Activated T-helper 2 cell treated with anti-CD3 and anti-CD28 coated beads, Interferon-gamma antibody, Interleukin-2, Interleukin-4, amounts not matched to agents 10 μg/mL and 5 μg/mL and 100 μg/mL, durations not matched to agents 14 hours and 24 hours and 36 hours (primary cell): ENCODE measurements at regions not wholly inside any gene's neighbourhood (a gene's known extent, or its start where the extent isn't known, plus 50 kb on each side); places are given as distances from the start of the nearest gene placed in this dataset.
"Not testable (repeated sequence)": the region's sequence is repeated elsewhere in the genome, so short reads cannot be mapped to it uniquely, and the experiment has no call there.

ENCODE experiments used
- DNase-seq: peaks from one replicate; pipeline ENCODE4 v3.0.0; 2021; ENCODE audit warnings: low spot score
- H3K27ac Mint-ChIP-seq: one replicate; pipeline ENCODE4 v1.8.0; 2021; ENCODE audit warnings: mixed read lengths
- H3K27me3 Mint-ChIP-seq: one replicate; pipeline ENCODE4 v1.8.0; 2021; ENCODE audit warnings: low read depth, mixed read lengths
- H3K36me3 Mint-ChIP-seq: one replicate; pipeline ENCODE4 v1.8.0; 2021; ENCODE audit warnings: low read depth, mixed read lengths
- H3K4me1 Mint-ChIP-seq: one replicate; pipeline ENCODE4 v1.8.0; 2021; ENCODE audit warnings: low read depth, mixed read lengths
- H3K4me3 Mint-ChIP-seq: one replicate; pipeline ENCODE4 v1.8.0; 2021; ENCODE audit warnings: low read depth, mild to moderate bottlenecking, moderate library complexity, mixed read lengths
- H3K9me3 Mint-ChIP-seq: one replicate; pipeline ENCODE4 v1.8.0; 2021; ENCODE audit warnings: mixed read lengths
- intact Hi-C: fragments of 100-400 bp; cut with micrococcal nuclease; formaldehyde crosslinking; loops from one replicate; pipeline ENCODE4 v1.15.1; 2023

- intact Hi-C loops, result no loop called here
- H3K27me3 Mint-ChIP-seq, result no peaks in the 10 kb centered on the region
- no peaks in the 10 kb centered on the region for H3K36me3 Mint-ChIP-seq
- no peak overlapping the region for H3K27ac Mint-ChIP-seq
- no peak for DNase-seq
- H3K4me3 Mint-ChIP-seq, result no peak overlapping the region
- no peaks in the 10 kb centered on the region for H3K4me1 Mint-ChIP-seq
- H3K9me3 Mint-ChIP-seq, result peaks cover 17% of the 10 kb centered on the region
Measured at GRCh38 chr12:73547421-73547820, 990.2 kb upstream of the ATXN7L3B start.

GRCh38 chr12:73585136-73585535 lies 952.5 kb upstream of the ATXN7L3B start:
- Mint-ChIP-seq H3K4me1 (no peaks in the 10 kb centered on the region), H3K9me3 (peaks cover 12% of the 10 kb centered on the region)

GRCh38 chr12:73589220-73589619 lies 948.4 kb upstream of the ATXN7L3B start:
- H3K27me3 Mint-ChIP-seq, result no peaks in the 10 kb centered on the region
- no peaks in the 10 kb centered on the region for H3K4me1 Mint-ChIP-seq

More at GRCh38 chr12:73585136-73585535, 952.5 kb upstream of the ATXN7L3B start:
- no peak for DNase-seq
- H3K27me3 Mint-ChIP-seq, result no peaks in the 10 kb centered on the region
- no peak overlapping the region for H3K27ac Mint-ChIP-seq
- H3K4me3 Mint-ChIP-seq, result no peak overlapping the region
- H3K36me3 Mint-ChIP-seq, result no peaks in the 10 kb centered on the region
- intact Hi-C loops, result no loop called here

GRCh38 chr12:73598626-73599025 lies 939.0 kb upstream of the ATXN7L3B start:
- Mint-ChIP-seq H3K27me3 (no peaks in the 10 kb centered on the region), H3K27ac (no peak overlapping the region), H3K4me1 (no peaks in the 10 kb centered on the region), H3K9me3 (no peaks in the 10 kb centered on the region), H3K4me3 (no peak overlapping the region), H3K36me3 (no peaks in the 10 kb centered on the region)
- intact Hi-C loops, result no loop called here
- no peak for DNase-seq

More at GRCh38 chr12:73589220-73589619, 948.4 kb upstream of the ATXN7L3B start:
- Mint-ChIP-seq H3K27ac (no peak overlapping the region), H3K9me3 (peaks cover 12% of the 10 kb centered on the region), H3K36me3 (no peaks in the 10 kb centered on the region), H3K4me3 (no peak overlapping the region)
- intact Hi-C loops, result no loop called here
- DNase-seq, result no peak

- no peak for DNase-seq
- no peaks in the 10 kb centered on the region for H3K4me1 Mint-ChIP-seq
- no peak overlapping the region for H3K27ac Mint-ChIP-seq
- intact Hi-C loops, result no loop called here
- H3K9me3 Mint-ChIP-seq, result no peaks in the 10 kb centered on the region
- H3K27me3 Mint-ChIP-seq, result no peaks in the 10 kb centered on the region
- H3K36me3 Mint-ChIP-seq, result no peaks in the 10 kb centered on the region
- H3K4me3 Mint-ChIP-seq, result no peak overlapping the region
Measured at GRCh38 chr12:73599268-73599667, 938.4 kb upstream of the ATXN7L3B start.

- peaks cover 17% of the 10 kb centered on the region for H3K9me3 Mint-ChIP-seq
- H3K27me3 Mint-ChIP-seq, H3K27ac Mint-ChIP-seq, intact Hi-C loops, DNase-seq, H3K36me3 Mint-ChIP-seq, H3K4me1 Mint-ChIP-seq, H3K4me3 Mint-ChIP-seq: not testable (repeated sequence)
Measured at GRCh38 chr12:73605925-73606324, 931.7 kb upstream of the ATXN7L3B start.

- intact Hi-C loops, result no loop called here
- no peak overlapping the region for H3K4me3 Mint-ChIP-seq
- no peak overlapping the region for H3K27ac Mint-ChIP-seq
- peaks cover 31% of the 10 kb centered on the region for H3K9me3 Mint-ChIP-seq
- no peaks in the 10 kb centered on the region for H3K27me3 Mint-ChIP-seq
- H3K4me1 Mint-ChIP-seq, result no peaks in the 10 kb centered on the region
- H3K36me3 Mint-ChIP-seq, result no peaks in the 10 kb centered on the region
- DNase-seq, result no peak
Measured at GRCh38 chr12:73612551-73612950, 925.1 kb upstream of the ATXN7L3B start.

- Mint-ChIP-seq H3K36me3 (no peaks in the 10 kb centered on the region), H3K4me3 (no peak overlapping the region), H3K27ac (no peak overlapping the region), H3K27me3 (no peaks in the 10 kb centered on the region), H3K4me1 (no peaks in the 10 kb centered on the region), H3K9me3 (peaks cover 7% of the 10 kb centered on the region)
- no peak for DNase-seq
- intact Hi-C loops, result no loop called here
Measured at GRCh38 chr12:73623421-73623820, 914.2 kb upstream of the ATXN7L3B start.

- Mint-ChIP-seq H3K27me3 (no peaks in the 10 kb centered on the region), H3K9me3 (peaks cover 7% of the 10 kb centered on the region), H3K4me1 (no peaks in the 10 kb centered on the region), H3K27ac (no peak overlapping the region), H3K4me3 (no peak overlapping the region), H3K36me3 (no peaks in the 10 kb centered on the region)
- no peak for DNase-seq
- intact Hi-C loops, result no loop called here
Measured at GRCh38 chr12:73625226-73625625, 912.4 kb upstream of the ATXN7L3B start.

- Mint-ChIP-seq H3K9me3 (no peaks in the 10 kb centered on the region), H3K27me3 (no peaks in the 10 kb centered on the region), H3K4me3 (no peak overlapping the region), H3K36me3 (no peaks in the 10 kb centered on the region), H3K4me1 (no peaks in the 10 kb centered on the region), H3K27ac (no peak overlapping the region)
- intact Hi-C loops, result no loop called here
- DNase-seq, result no peak
Measured at GRCh38 chr12:73629171-73629570, 908.5 kb upstream of the ATXN7L3B start.

- no peaks in the 10 kb centered on the region for H3K9me3 Mint-ChIP-seq
Measured at GRCh38 chr12:73629893-73630831, 907.5 kb upstream of the ATXN7L3B start.

GRCh38 chr12:73632191-73632590 lies 905.4 kb upstream of the ATXN7L3B start:
- Mint-ChIP-seq H3K27ac (no peak overlapping the region), H3K27me3 (no peaks in the 10 kb centered on the region), H3K9me3 (peaks cover 5% of the 10 kb centered on the region), H3K4me1 (no peaks in the 10 kb centered on the region), H3K4me3 (no peak overlapping the region), H3K36me3 (no peaks in the 10 kb centered on the region)
- intact Hi-C loops, result no loop called here
- DNase-seq, result no peak

More at GRCh38 chr12:73629893-73630831, 907.5 kb upstream of the ATXN7L3B start:
- no peaks in the 10 kb centered on the region for H3K27me3 Mint-ChIP-seq
- no peaks in the 10 kb centered on the region for H3K4me1 Mint-ChIP-seq
- intact Hi-C loops, result no loop called here
- no peaks in the 10 kb centered on the region for H3K36me3 Mint-ChIP-seq
- H3K27ac Mint-ChIP-seq, result no peak overlapping the region
- no peak for DNase-seq
- H3K4me3 Mint-ChIP-seq, result no peak overlapping the region

GRCh38 chr12:73632661-73633060 lies 905.0 kb upstream of the ATXN7L3B start:
- H3K9me3 Mint-ChIP-seq, result peaks cover 5% of the 10 kb centered on the region
- H3K4me3 Mint-ChIP-seq, result no peak overlapping the region
- H3K27me3 Mint-ChIP-seq, result no peaks in the 10 kb centered on the region
- no peak for DNase-seq
- no peak overlapping the region for H3K27ac Mint-ChIP-seq
- H3K4me1 Mint-ChIP-seq, result no peaks in the 10 kb centered on the region
- H3K36me3 Mint-ChIP-seq, result no peaks in the 10 kb centered on the region
- intact Hi-C loops, result no loop called here
